ENCODE measurements at regions not wholly inside any gene's neighbourhood (a gene's known extent, or its start where the extent isn't known, plus 50 kb on each side); places are given as distances from the start of the nearest gene placed in this dataset.

- TF ChIP-seq CTCF (conservative IDR thresholded peaks at IDR 0.05; ENCODE audit: low read depth, low read length) (no peak), EZH2phosphoT487 (IDR thresholded peaks at IDR 0.05; ENCODE audit: borderline replicate concordance, low read length) (no peak)
These were observed 280.2 kb upstream of the GALNTL6 start for GRCh38 chr4:171532968-171533367.
